ENCODE measurements at regions not wholly inside any gene's neighbourhood (a gene's known extent, or its start where the extent isn't known, plus 50 kb on each side); places are given as distances from the start of the nearest gene placed in this dataset.
"Not testable (repeated sequence)": the region's sequence is repeated elsewhere in the genome, so short reads cannot be mapped to it uniquely, and the experiment has no call there.

DNA sequence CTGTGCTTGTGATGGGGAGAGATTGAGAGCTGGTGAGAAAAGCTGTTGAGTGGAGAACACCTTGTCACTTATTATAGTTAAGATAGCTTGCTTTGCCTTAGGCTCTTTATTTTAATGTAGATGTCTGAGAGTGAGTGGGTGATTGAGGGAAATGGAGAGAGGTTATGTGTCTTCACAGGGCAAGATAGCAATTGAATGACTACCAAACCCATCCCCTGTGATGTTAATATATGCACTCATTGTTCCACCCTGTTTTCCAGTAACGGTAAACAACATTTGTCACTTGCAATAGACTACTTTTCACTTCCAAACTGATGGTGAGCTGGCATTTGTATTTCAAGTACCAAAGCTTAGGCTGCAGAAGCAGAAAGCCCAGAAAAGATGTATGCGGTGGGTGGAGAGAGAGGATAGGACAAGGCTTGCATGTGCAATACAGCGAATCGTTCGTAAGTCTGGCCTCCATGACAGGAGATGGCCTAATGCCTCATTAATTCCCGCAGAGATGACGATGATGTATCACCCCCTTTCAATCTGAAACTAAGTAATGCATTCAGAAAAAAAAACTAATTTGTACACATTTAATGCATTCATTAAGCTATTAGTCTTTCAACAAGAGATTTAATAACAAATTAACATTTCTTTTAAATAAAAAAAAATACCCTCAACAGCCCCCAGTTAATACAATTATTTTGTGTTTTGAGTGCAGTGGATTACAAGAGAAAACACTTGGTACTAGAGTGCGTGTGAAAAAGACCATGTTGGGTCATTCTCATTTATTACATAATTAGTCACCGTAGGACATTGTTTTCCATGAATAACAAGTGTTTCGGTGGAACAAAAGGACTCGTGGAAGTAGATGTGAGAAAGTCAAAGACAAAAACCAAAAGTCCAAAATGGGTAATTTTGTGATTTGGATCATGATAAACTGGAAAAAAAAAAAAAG lies 699.0 kb downstream of the BRINP1 start:
- Mint-ChIP-seq H3K27ac (no peak overlapping the region), H3K4me1 (peaks cover 0 to 1% (median 0%) of the 10 kb centered on the region in 7 donors), H3K36me3 (no peaks in the 10 kb centered on the region), H3K4me3 (no peak overlapping the region), H3K9me3 (peaks cover 0 to 19% (median 2%) of the 10 kb centered on the region in 11 donors), H3K27me3 (no peaks in the 10 kb centered on the region)
- CTCF ChIA-PET = no interaction called here
- ATAC-seq = no peak
- no peak for DNase-seq
- H3K27me3 ChIP-seq (ENCODE audit: control insufficient read depth in 2 of 2, insufficient read depth in 2 of 2, low read length in 2 of 2) = no peaks in the 10 kb centered on the region
- H3K27ac ChIP-seq (ENCODE audit: low read depth, low read length) = no peak overlapping the region
- no peaks in the 10 kb centered on the region for H3K36me3 ChIP-seq (ENCODE audit: control insufficient read depth in 2 of 3, insufficient read depth in 3 of 3, low read length in 3 of 3)
- H3K9me3 ChIP-seq (ENCODE audit: control insufficient read depth in 2 of 3, low read length in 3 of 3) = no peaks in the 10 kb centered on the region
- POLR2A ChIA-PET = no interaction called here
- no peaks in the 10 kb centered on the region for H3K4me1 ChIP-seq (ENCODE audit: control insufficient read depth in 2 of 2, insufficient read depth in 2 of 2, low read length in 2 of 2)
- intact Hi-C loops (cut with micrococcal nuclease) = no loop called here
- no peak overlapping the region for H3K4me3 ChIP-seq (ENCODE audit: low read length)

DNA sequence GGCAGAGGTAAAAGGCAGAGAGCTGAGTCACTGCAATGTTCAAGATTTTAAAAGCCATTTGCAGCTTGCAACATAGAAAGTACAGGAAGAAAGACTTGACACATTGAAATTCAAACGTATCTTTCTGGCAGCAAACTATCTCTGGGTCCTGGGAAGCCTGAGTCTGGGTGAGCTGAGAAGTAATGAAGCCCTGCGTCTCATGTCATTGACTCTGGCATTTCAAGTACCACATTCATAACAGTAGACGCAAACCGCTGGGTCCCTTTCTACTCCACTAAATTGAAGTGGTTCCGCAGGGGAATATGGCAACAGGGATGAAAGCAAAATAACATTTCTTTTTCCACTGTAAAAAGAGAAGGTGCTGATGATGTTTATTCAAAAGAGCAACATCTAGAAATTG lies 694.3 kb downstream of the BRINP1 start:
- intact Hi-C loops (cut with micrococcal nuclease) = no loop called here
- no peak overlapping the region for H3K27ac Mint-ChIP-seq
- ATAC-seq = no peak

DNA sequence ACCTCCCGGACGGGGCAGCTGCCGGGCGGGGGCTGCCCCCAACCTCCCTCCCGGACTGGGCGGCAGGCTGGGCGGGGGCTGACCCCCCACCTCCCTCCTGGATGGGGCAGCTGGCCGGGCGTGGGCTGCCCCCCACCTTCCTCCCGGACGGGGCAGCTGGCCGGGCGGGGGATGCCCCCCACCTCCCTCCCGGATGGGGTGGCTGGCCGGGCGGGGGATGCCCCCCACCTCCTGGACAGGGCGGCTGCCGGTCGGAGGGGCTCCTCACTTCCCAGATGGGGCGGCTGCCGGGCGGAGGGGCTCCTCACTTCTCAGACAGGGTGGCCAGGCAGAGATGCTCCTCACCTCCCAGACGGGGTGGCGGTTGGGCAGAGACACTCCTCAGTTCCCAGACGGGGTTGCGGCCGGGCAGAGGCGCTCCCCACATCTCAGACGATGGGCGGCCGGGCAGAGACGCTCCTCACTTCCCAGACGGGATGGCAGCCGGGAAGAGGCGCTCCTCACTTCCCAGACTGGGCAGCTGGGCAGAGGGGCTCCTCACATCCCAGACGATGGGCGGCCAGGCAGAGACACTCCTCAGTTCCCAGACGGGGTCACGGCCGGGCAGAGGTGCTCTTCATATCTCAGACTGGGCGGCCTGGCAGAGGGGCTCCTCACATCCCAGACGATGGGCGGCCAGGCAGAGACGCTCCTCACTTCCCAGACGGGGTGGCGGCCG lies 691.1 kb downstream of the BRINP1 start:
- H3K4me1 ChIP-seq (ENCODE audit: control insufficient read depth in 2 of 2, insufficient read depth in 2 of 2, low read length in 2 of 2); H3K27me3 ChIP-seq (ENCODE audit: control insufficient read depth in 2 of 2, insufficient read depth in 2 of 2, low read length in 2 of 2); ATAC-seq; CTCF ChIA-PET; H3K9me3 ChIP-seq (ENCODE audit: control insufficient read depth in 2 of 3, low read length in 3 of 3); POLR2A ChIA-PET; DNase-seq; intact Hi-C loops (cut with micrococcal nuclease); H3K27ac Mint-ChIP-seq; H3K4me3 Mint-ChIP-seq; H3K4me1 Mint-ChIP-seq; H3K36me3 Mint-ChIP-seq; H3K36me3 ChIP-seq (ENCODE audit: control insufficient read depth in 2 of 3, insufficient read depth in 3 of 3, low read length in 3 of 3); H3K27ac ChIP-seq (ENCODE audit: low read depth, low read length); H3K4me3 ChIP-seq (ENCODE audit: low read length); H3K27me3 Mint-ChIP-seq: not testable (repeated sequence)
- H3K9me3 Mint-ChIP-seq = peaks cover 0 to 14% (median 2%) of the 10 kb centered on the region in 11 donors

More for the DNA sequence above, 694.3 kb downstream of the BRINP1 start:
- Histone ChIP-seq H3K9me3 (ENCODE audit: control insufficient read depth in 2 of 3, low read length in 3 of 3) (no peaks in the 10 kb centered on the region), H3K36me3 (ENCODE audit: control insufficient read depth in 2 of 3, insufficient read depth in 3 of 3, low read length in 3 of 3) (no peaks in the 10 kb centered on the region), H3K27ac (ENCODE audit: low read depth, low read length) (no peak overlapping the region), H3K4me1 (ENCODE audit: control insufficient read depth in 2 of 2, insufficient read depth in 2 of 2, low read length in 2 of 2) (no peaks in the 10 kb centered on the region), H3K4me3 (ENCODE audit: low read length) (no peak overlapping the region), H3K27me3 (ENCODE audit: control insufficient read depth in 2 of 2, insufficient read depth in 2 of 2, low read length in 2 of 2) (no peaks in the 10 kb centered on the region)
- Mint-ChIP-seq H3K27me3 (no peaks in the 10 kb centered on the region), H3K4me1 (peaks cover 0 to 2% (median 0%) of the 10 kb centered on the region in 7 donors), H3K4me3 (no peak overlapping the region), H3K36me3 (no peaks in the 10 kb centered on the region), H3K9me3 (peaks cover 0 to 16% (median 2%) of the 10 kb centered on the region in 11 donors)
- CTCF ChIA-PET = no interaction called here
- POLR2A ChIA-PET = no interaction called here
- no peak for DNase-seq

DNA sequence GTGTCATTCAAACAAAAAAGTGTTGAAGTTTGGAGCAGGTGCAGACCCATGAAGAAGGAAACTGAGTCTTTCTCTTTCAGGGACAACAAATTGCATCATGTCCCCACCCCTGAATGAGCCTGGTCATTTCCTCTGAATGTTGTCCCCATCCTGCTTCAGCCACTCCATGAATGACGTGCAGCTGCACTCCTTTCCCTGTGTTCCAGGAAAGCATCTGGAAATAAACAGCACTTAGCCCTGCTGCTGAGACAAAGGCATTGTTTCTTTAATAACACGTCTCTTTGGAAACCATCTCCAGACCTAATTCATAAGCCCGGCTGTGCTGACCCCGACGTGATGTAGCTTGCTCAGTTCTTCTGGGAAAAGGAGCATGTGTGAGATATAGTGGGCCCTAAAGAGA lies 682.3 kb downstream of the BRINP1 start:
- H3K4me1 Mint-ChIP-seq = no peaks in the 10 kb centered on the region
- ATAC-seq = no peak

DNA sequence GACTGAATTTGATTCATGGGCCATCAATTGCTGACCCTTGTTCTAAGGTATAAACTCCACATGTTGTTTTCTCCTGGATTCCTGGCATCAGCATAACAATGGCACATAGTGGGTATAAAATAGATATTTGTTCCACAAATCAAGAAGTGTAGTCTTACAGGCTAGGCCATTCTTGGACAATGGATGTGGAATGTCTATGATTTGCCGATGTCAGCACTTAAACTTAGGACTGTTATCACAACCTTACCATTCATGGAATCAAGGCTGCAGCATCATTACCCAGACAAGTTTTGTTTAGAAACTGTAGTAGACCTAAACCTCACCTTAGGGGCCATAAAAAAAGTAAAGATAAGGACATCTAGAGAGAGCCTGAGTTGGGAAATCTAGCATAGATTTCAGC lies 680.0 kb downstream of the BRINP1 start:
- no peaks in the 10 kb centered on the region for H3K27me3 Mint-ChIP-seq
- CTCF ChIA-PET = no interaction called here
- no peaks in the 10 kb centered on the region for H3K36me3 Mint-ChIP-seq
- POLR2A ChIA-PET = no interaction called here
- ATAC-seq = no peak
- H3K4me1 Mint-ChIP-seq = no peaks in the 10 kb centered on the region
- Histone ChIP-seq H3K9me3 (ENCODE audit: control insufficient read depth in 2 of 3, low read length in 3 of 3) (no peaks in the 10 kb centered on the region), H3K36me3 (ENCODE audit: control insufficient read depth in 2 of 3, insufficient read depth in 3 of 3, low read length in 3 of 3) (no peaks in the 10 kb centered on the region), H3K4me1 (ENCODE audit: control insufficient read depth in 2 of 2, insufficient read depth in 2 of 2, low read length in 2 of 2) (no peaks in the 10 kb centered on the region), H3K4me3 (ENCODE audit: low read length) (no peak overlapping the region), H3K27ac (ENCODE audit: low read depth, low read length) (no peak overlapping the region), H3K27me3 (ENCODE audit: control insufficient read depth in 2 of 2, insufficient read depth in 2 of 2, low read length in 2 of 2) (no peaks in the 10 kb centered on the region)
- H3K4me3 Mint-ChIP-seq = no peak overlapping the region
- H3K9me3 Mint-ChIP-seq = peaks cover 0 to 12% (median 2%) of the 10 kb centered on the region in 11 donors
- intact Hi-C loops (cut with micrococcal nuclease) = no loop called here
- no peak for DNase-seq
- no peak overlapping the region for H3K27ac Mint-ChIP-seq

More for the DNA sequence above, 682.3 kb downstream of the BRINP1 start:
- H3K36me3 ChIP-seq (ENCODE audit: control insufficient read depth in 2 of 3, insufficient read depth in 3 of 3, low read length in 3 of 3) = no peaks in the 10 kb centered on the region
- POLR2A ChIA-PET = no interaction called here
- no peaks in the 10 kb centered on the region for H3K9me3 ChIP-seq (ENCODE audit: control insufficient read depth in 2 of 3, low read length in 3 of 3)
- Mint-ChIP-seq H3K36me3 (no peaks in the 10 kb centered on the region), H3K4me3 (no peak overlapping the region), H3K27ac (no peak overlapping the region), H3K9me3 (peaks cover 0 to 8% (median 0%) of the 10 kb centered on the region in 11 donors), H3K27me3 (no peaks in the 10 kb centered on the region)
- intact Hi-C loops (cut with micrococcal nuclease) = no loop called here
- H3K27me3 ChIP-seq (ENCODE audit: control insufficient read depth in 2 of 2, insufficient read depth in 2 of 2, low read length in 2 of 2) = no peaks in the 10 kb centered on the region
- no peak overlapping the region for H3K27ac ChIP-seq (ENCODE audit: low read depth, low read length)
- H3K4me3 ChIP-seq (ENCODE audit: low read length) = no peak overlapping the region
- DNase-seq = no peak
- H3K4me1 ChIP-seq (ENCODE audit: control insufficient read depth in 2 of 2, insufficient read depth in 2 of 2, low read length in 2 of 2) = no peaks in the 10 kb centered on the region
- CTCF ChIA-PET = no interaction called here

DNA sequence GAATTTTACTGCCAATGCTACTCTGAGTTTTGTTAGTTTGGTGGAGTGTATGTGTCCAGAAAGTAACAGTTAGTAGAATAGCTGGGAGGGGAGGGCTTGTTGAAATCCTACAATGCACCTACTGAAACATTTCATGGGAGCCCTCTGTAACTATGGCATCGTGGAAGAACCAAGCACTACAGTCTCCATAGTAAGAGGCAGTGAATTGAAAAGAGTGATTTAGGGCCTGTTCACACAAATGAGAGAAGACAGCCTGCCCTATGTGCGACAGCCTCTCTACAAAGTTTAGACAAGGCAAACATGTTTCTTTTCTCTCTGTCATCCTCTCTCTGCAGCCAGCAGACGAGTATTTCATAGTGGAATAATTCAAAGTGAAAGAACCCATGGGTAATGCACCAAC lies 676.6 kb downstream of the BRINP1 start:
- ChIA-PET CTCF (no interaction called here), POLR2A (no interaction called here)
- no peak for ATAC-seq
- Histone ChIP-seq H3K27ac (ENCODE audit: low read depth, low read length) (no peak overlapping the region), H3K36me3 (ENCODE audit: control insufficient read depth in 2 of 3, insufficient read depth in 3 of 3, low read length in 3 of 3) (no peaks in the 10 kb centered on the region), H3K27me3 (ENCODE audit: control insufficient read depth in 2 of 2, insufficient read depth in 2 of 2, low read length in 2 of 2) (no peaks in the 10 kb centered on the region), H3K4me1 (ENCODE audit: control insufficient read depth in 2 of 2, insufficient read depth in 2 of 2, low read length in 2 of 2) (no peaks in the 10 kb centered on the region), H3K4me3 (ENCODE audit: low read length) (no peak overlapping the region), H3K9me3 (ENCODE audit: control insufficient read depth in 2 of 3, low read length in 3 of 3) (no peaks in the 10 kb centered on the region)
- H3K9me3 Mint-ChIP-seq = peaks cover 0 to 11% (median 3%) of the 10 kb centered on the region in 11 donors
- H3K4me1 Mint-ChIP-seq = no peaks in the 10 kb centered on the region
- intact Hi-C loops (cut with micrococcal nuclease) = no loop called here
- no peaks in the 10 kb centered on the region for H3K27me3 Mint-ChIP-seq
- no peak overlapping the region for H3K4me3 Mint-ChIP-seq
- no peak overlapping the region for H3K27ac Mint-ChIP-seq
- no peaks in the 10 kb centered on the region for H3K36me3 Mint-ChIP-seq
- DNase-seq = no peak

Data from naive thymus-derived CD4-positive, alpha-beta T cell (primary cell).